HEK293 (cell line): ENCODE measurements at regions not wholly inside any gene's neighbourhood (a gene's known extent, or its start where the extent isn't known, plus 50 kb on each side); places are given as distances from the start of the nearest gene placed in this dataset.
"Not testable (repeated sequence)": the region's sequence is repeated elsewhere in the genome, so short reads cannot be mapped to it uniquely, and the experiment has no call there.

Experiments
- CTCF ChIA-PET: fragments of 350-600 bp; formaldehyde crosslinking; extraction: SDS; loops from one replicate; lab custom pipeline; 2021; ENCODE audit warnings: antibody characterized with exemption; lab: Yijun Ruan, JAX
- POLR2A ChIA-PET: fragments of 300-600 bp; formaldehyde crosslinking; extraction: SDS; loops from one replicate; lab custom pipeline; 2020; ENCODE audit warnings: antibody characterized with exemption, inconsistent platforms; lab: Yijun Ruan, JAX
- H3K27ac ChIP-seq: fragments of 200-500 bp; sonication (Bioruptor generic); 2 replicates; pipeline ENCODE4 v1.5.1; 2014; ENCODE audit warnings: low read depth, low read length, control low read depth, inconsistent platforms; ENCODE audit errors: extremely low read depth
- H3K36me3 ChIP-seq, 2 experiments: fragments of 200-500 bp in 1 of 2; sonication (Bioruptor generic) in 1 of 2; 1 replicate in 1 of 2; 2 replicates in 1 of 2; pipeline ENCODE4 v1.5.1; 2014 to 2017; ENCODE audit warnings: inconsistent platforms in 2 of 2, low read length in 2 of 2; ENCODE audit not compliant: control insufficient read depth in 2 of 2, insufficient read depth in 1 of 2
- H3K4me1 ChIP-seq: fragments of 200-500 bp; sonication (Bioruptor generic); 2 replicates; pipeline ENCODE4 v1.5.1; 2014; ENCODE audit warnings: mild to moderate bottlenecking, low read length, inconsistent platforms; ENCODE audit not compliant: control insufficient read depth, insufficient read depth
- H3K4me3 ChIP-seq: 2 replicates; pipeline ENCODE4 v1.5.1; 2011; ENCODE audit warnings: low read depth, mild to moderate bottlenecking, control low read depth, low read length, moderate library complexity
- H3K9me3 ChIP-seq: fragments of 200-500 bp; sonication (Bioruptor generic); 2 replicates; pipeline ENCODE4 v1.5.1; 2014; ENCODE audit warnings: low read depth, low read length, inconsistent platforms; ENCODE audit not compliant: control insufficient read depth, insufficient read depth
- GLI2 ChIP-seq: fragments of 450-650 bp; formaldehyde crosslinking; IDR thresholded peaks from 2 replicates; pipeline ENCODE4; 2017; ENCODE audit warnings: missing biosample characterization, missing genetic modification characterization, low read depth, borderline replicate concordance
- SALL2 ChIP-seq: fragments of 450-650 bp; formaldehyde crosslinking; IDR thresholded peaks from 2 replicates; pipeline ENCODE4 v1.5.0; 2017; ENCODE audit warnings: missing biosample characterization, mild to moderate bottlenecking, missing genetic modification characterization, borderline replicate concordance
- SP2 ChIP-seq: fragments of 450-650 bp; formaldehyde crosslinking; IDR thresholded peaks from 2 replicates; pipeline ENCODE4 v1.5.1; 2016; ENCODE audit warnings: missing biosample characterization, missing genetic modification characterization
- YY1 ChIP-seq: fragments of 450-650 bp; formaldehyde crosslinking; IDR thresholded peaks from 2 replicates; pipeline ENCODE4 v1.5.1; 2018; ENCODE audit warnings: missing biosample characterization, missing genetic modification characterization
- ZNF174 ChIP-seq: fragments of 450-650 bp; formaldehyde crosslinking; IDR thresholded peaks from 2 replicates; pipeline ENCODE4 v1.5.0; 2017; ENCODE audit warnings: missing biosample characterization, mild to moderate bottlenecking, missing genetic modification characterization
- ZNF211 ChIP-seq: fragments of 450-650 bp; formaldehyde crosslinking; IDR thresholded peaks from 2 replicates; pipeline ENCODE4 v1.5.1; 2016; ENCODE audit warnings: low read depth, missing biosample characterization, missing genetic modification characterization
- ZNF221 ChIP-seq: fragments of 450-650 bp; formaldehyde crosslinking; IDR thresholded peaks from 2 replicates; pipeline ENCODE4 v1.5.1; 2017; ENCODE audit warnings: missing biosample characterization, missing genetic modification characterization, borderline replicate concordance
- ZNF23 ChIP-seq: fragments of 450-650 bp; formaldehyde crosslinking; IDR thresholded peaks from 2 replicates; pipeline ENCODE4 v1.5.1; 2016; ENCODE audit warnings: missing biosample characterization, missing genetic modification characterization, borderline replicate concordance
- ZNF37A ChIP-seq: fragments of 450-650 bp; IDR thresholded peaks from 2 replicates; pipeline ENCODE4 v1.5.1; 2018; ENCODE audit warnings: missing biosample characterization, missing genetic modification characterization
- ZNF521 ChIP-seq: fragments of 450-650 bp; formaldehyde crosslinking; IDR thresholded peaks from 2 replicates; pipeline ENCODE4 v1.5.1; 2017; ENCODE audit warnings: missing biosample characterization, mild to moderate bottlenecking, missing genetic modification characterization
- ZNF529 ChIP-seq: fragments of 450-650 bp; formaldehyde crosslinking; IDR thresholded peaks from 2 replicates; pipeline ENCODE4 v1.5.1; 2017; ENCODE audit warnings: missing genetic modification characterization, missing biosample characterization; ENCODE audit not compliant: insufficient replicate concordance
- TF ChIP-seq, protein P1 (sequence below): fragments of 450-650 bp; formaldehyde crosslinking; IDR thresholded peaks from 2 replicates; pipeline ENCODE4 v1.5.1; 2016; ENCODE audit warnings: missing biosample characterization, missing genetic modification characterization
- TF ChIP-seq, protein P2 (sequence below): fragments of 450-650 bp; formaldehyde crosslinking; conservative IDR thresholded peaks from 2 replicates; pipeline ENCODE4 v1.5.1; 2016; ENCODE audit warnings: low read depth, missing biosample characterization, missing genetic modification characterization
- TF ChIP-seq, protein P3 (sequence below): fragments of 450-650 bp; IDR thresholded peaks from 2 replicates; pipeline ENCODE4 v1.5.1; 2018; ENCODE audit warnings: missing biosample characterization, mild to moderate bottlenecking, missing genetic modification characterization
- TF ChIP-seq, protein P4 (sequence below): fragments of 450-650 bp; formaldehyde crosslinking; IDR thresholded peaks from 2 replicates; pipeline ENCODE4 v1.5.1; 2016; ENCODE audit warnings: missing biosample characterization, missing genetic modification characterization
- TF ChIP-seq, protein P5 (sequence below): fragments of 450-650 bp; formaldehyde crosslinking; IDR thresholded peaks from 2 replicates; pipeline ENCODE4 v1.5.1; 2017; ENCODE audit warnings: missing biosample characterization, missing genetic modification characterization

DNA sequence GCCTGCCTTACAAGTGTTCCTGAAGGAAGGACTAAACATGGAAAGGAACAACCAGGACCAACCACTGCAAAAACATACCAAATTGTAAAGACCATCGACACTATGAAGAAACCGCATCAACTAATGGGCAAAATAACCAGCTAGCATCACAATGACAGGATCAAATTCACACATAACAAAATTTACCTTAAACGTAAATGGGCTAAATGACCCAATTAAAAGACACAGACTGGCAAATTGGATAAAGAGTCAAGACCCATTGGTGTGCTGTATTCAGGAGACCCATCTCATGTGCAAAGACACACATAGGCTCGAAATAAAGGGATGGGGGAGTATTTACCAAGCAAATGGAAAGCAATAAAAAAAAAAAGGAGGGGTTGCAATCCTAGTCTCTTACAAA is 192.1 kb downstream of the MREG start:
- H3K27ac ChIP-seq, CTCF ChIA-PET: not testable (repeated sequence)

DNA sequence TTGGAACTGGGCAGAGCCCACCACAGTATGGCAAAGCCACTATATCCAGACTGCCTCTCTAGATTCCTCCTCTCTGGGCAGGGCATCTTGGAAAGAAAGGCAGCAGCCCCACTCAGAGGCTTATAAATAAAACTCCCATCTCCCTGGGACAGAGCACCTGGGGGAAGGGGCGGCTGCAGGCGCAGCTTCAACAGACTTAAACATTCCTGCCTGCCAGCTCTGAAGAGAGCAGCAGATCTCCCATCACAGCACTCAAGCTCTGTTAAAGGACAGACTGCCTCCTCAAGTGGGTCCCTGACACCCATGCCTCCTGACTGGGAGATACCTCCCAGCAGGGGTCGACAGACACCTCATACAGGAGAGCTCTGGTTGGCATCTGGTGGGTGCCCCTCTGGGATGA is 193.6 kb downstream of the MREG start:
- H3K36me3 ChIP-seq, H3K9me3 ChIP-seq, H3K27ac ChIP-seq, POLR2A ChIA-PET, H3K4me1 ChIP-seq, CTCF ChIA-PET, H3K4me3 ChIP-seq: not testable (repeated sequence)

More for the DNA sequence above, 192.1 kb downstream of the MREG start:
- POLR2A ChIA-PET, H3K4me3 ChIP-seq, H3K4me1 ChIP-seq, H3K9me3 ChIP-seq, H3K36me3 ChIP-seq: not testable (repeated sequence)
- TF ChIP-seq ZNF529 (tag by site-specific recombination): peak; percentile 33

DNA sequence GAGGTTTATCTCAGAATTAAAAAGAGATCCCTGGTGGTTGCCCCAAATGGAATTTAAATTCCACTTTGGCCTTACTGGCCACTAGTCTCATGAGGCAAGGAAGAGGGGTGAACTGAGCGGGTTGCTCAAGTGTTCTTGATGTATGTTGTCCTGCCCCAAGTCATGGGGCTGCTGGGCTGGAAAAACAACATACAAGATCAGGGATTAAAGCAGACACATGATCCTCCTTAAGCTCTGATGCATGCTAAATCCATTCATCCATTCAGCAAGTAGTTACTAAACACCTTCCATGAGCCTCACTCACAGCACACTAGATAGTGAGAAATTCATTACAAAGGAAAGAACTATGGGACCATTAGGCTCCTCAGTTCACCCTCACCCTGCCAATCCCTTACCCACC is 196.3 kb downstream of the MREG start:
- ChIA-PET POLR2A (no interaction called here), CTCF (interaction anchor here (0.6 kb wide), 1 partner anchor 85 kb away, joined by 3 read pairs; no protein-coding TSS in a partner anchor)
- no peak overlapping the region for H3K4me3 ChIP-seq
- H3K36me3 ChIP-seq: no peaks in the 10 kb centered on the region
- no peaks in the 10 kb centered on the region for H3K9me3 ChIP-seq
- no peak overlapping the region for H3K27ac ChIP-seq
- no peak for TF ChIP-seq YY1
- TF ChIP-seq, protein P1, sequence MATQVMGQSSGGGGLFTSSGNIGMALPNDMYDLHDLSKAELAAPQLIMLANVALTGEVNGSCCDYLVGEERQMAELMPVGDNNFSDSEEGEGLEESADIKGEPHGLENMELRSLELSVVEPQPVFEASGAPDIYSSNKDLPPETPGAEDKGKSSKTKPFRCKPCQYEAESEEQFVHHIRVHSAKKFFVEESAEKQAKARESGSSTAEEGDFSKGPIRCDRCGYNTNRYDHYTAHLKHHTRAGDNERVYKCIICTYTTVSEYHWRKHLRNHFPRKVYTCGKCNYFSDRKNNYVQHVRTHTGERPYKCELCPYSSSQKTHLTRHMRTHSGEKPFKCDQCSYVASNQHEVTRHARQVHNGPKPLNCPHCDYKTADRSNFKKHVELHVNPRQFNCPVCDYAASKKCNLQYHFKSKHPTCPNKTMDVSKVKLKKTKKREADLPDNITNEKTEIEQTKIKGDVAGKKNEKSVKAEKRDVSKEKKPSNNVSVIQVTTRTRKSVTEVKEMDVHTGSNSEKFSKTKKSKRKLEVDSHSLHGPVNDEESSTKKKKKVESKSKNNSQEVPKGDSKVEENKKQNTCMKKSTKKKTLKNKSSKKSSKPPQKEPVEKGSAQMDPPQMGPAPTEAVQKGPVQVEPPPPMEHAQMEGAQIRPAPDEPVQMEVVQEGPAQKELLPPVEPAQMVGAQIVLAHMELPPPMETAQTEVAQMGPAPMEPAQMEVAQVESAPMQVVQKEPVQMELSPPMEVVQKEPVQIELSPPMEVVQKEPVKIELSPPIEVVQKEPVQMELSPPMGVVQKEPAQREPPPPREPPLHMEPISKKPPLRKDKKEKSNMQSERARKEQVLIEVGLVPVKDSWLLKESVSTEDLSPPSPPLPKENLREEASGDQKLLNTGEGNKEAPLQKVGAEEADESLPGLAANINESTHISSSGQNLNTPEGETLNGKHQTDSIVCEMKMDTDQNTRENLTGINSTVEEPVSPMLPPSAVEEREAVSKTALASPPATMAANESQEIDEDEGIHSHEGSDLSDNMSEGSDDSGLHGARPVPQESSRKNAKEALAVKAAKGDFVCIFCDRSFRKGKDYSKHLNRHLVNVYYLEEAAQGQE (tag by site-specific recombination): no peak
- no peak for TF ChIP-seq GLI2 (tag by site-specific recombination)
- TF ChIP-seq, protein P2, sequence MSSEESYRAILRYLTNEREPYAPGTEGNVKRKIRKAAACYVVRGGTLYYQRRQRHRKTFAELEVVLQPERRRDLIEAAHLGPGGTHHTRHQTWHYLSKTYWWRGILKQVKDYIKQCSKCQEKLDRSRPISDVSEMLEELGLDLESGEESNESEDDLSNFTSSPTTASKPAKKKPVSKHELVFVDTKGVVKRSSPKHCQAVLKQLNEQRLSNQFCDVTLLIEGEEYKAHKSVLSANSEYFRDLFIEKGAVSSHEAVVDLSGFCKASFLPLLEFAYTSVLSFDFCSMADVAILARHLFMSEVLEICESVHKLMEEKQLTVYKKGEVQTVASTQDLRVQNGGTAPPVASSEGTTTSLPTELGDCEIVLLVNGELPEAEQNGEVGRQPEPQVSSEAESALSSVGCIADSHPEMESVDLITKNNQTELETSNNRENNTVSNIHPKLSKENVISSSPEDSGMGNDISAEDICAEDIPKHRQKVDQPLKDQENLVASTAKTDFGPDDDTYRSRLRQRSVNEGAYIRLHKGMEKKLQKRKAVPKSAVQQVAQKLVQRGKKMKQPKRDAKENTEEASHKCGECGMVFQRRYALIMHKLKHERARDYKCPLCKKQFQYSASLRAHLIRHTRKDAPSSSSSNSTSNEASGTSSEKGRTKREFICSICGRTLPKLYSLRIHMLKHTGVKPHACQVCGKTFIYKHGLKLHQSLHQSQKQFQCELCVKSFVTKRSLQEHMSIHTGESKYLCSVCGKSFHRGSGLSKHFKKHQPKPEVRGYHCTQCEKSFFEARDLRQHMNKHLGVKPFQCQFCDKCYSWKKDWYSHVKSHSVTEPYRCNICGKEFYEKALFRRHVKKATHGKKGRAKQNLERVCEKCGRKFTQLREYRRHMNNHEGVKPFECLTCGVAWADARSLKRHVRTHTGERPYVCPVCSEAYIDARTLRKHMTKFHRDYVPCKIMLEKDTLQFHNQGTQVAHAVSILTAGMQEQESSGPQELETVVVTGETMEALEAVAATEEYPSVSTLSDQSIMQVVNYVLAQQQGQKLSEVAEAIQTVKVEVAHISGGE (tag by site-specific recombination): no peak
- no peak for TF ChIP-seq ZNF37A (tag by site-specific recombination)
- no peak for TF ChIP-seq ZNF174 (tag by site-specific recombination)
- TF ChIP-seq, protein P3, sequence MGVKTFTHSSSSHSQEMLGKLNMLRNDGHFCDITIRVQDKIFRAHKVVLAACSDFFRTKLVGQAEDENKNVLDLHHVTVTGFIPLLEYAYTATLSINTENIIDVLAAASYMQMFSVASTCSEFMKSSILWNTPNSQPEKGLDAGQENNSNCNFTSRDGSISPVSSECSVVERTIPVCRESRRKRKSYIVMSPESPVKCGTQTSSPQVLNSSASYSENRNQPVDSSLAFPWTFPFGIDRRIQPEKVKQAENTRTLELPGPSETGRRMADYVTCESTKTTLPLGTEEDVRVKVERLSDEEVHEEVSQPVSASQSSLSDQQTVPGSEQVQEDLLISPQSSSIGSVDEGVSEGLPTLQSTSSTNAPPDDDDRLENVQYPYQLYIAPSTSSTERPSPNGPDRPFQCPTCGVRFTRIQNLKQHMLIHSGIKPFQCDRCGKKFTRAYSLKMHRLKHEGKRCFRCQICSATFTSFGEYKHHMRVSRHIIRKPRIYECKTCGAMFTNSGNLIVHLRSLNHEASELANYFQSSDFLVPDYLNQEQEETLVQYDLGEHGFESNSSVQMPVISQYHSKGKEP (tag by site-specific recombination): no peak
- no peak for TF ChIP-seq ZNF521 (tag by site-specific recombination)
- no peak for TF ChIP-seq ZNF211 (tag by site-specific recombination)
- no peak for TF ChIP-seq ZNF221 (tag by site-specific recombination)
- no peak for TF ChIP-seq SP2
- TF ChIP-seq SALL2 (tag by site-specific recombination): no peak
- TF ChIP-seq, protein P4, sequence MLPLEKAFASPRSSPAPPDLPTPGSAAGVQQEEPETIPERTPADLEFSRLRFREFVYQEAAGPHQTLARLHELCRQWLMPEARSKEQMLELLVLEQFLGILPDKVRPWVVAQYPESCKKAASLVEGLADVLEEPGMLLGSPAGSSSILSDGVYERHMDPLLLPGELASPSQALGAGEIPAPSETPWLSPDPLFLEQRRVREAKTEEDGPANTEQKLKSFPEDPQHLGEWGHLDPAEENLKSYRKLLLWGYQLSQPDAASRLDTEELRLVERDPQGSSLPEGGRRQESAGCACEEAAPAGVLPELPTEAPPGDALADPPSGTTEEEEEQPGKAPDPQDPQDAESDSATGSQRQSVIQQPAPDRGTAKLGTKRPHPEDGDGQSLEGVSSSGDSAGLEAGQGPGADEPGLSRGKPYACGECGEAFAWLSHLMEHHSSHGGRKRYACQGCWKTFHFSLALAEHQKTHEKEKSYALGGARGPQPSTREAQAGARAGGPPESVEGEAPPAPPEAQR (tag by site-specific recombination): no peak
- TF ChIP-seq, protein P5, sequence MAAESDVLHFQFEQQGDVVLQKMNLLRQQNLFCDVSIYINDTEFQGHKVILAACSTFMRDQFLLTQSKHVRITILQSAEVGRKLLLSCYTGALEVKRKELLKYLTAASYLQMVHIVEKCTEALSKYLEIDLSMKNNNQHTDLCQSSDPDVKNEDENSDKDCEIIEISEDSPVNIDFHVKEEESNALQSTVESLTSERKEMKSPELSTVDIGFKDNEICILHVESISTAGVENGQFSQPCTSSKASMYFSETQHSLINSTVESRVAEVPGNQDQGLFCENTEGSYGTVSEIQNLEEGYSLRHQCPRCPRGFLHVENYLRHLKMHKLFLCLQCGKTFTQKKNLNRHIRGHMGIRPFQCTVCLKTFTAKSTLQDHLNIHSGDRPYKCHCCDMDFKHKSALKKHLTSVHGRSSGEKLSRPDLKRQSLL (tag by site-specific recombination): no peak
- TF ChIP-seq ZNF23: no peak
- no peaks in the 10 kb centered on the region for H3K4me1 ChIP-seq
